Body of pancreas (tissue), 4 donors: ENCODE measurements at regions not wholly inside any gene's neighbourhood (a gene's known extent, or its start where the extent isn't known, plus 50 kb on each side); places are given as distances from the start of the nearest gene placed in this dataset.

Source experiments
- ATAC-seq: fragments of 150-250 bp; one replicate; pipeline ENCODE4 v1.9.1; 2016
- DNase-seq, 4 donors: peaks; one replicate each; pipeline ENCODE4 v3.0.0-alpha.2; 2019
- H3K27ac ChIP-seq, 4 donors: fragments of 200-600 bp; sonication (generic); 1 replicate in 3 of 4; 2 replicates in 1 of 4; pipeline versions ENCODE4 v1.5.1 to v1.6.1; 2016 to 2019; ENCODE audit warnings: mild to moderate bottlenecking in 1 of 4, mixed read lengths in 1 of 4, moderate library complexity in 1 of 4
- H3K27me3 ChIP-seq, 2 donors: fragments of 200-600 bp; sonication (generic); one replicate each; pipeline ENCODE4 v1.6.0; 2016; ENCODE audit warnings: mild to moderate bottlenecking in 1 of 2
- H3K36me3 ChIP-seq, 2 donors: fragments of 200-600 bp; sonication (generic); replicated peaks in 1 of 2; 2 replicates each; pipeline ENCODE4 v1.5.1; 2016; ENCODE audit warnings: low read depth in 2 of 2; ENCODE audit not compliant: insufficient read depth in 1 of 2
- H3K4me1 ChIP-seq: fragments of 200-600 bp; sonication (generic); one replicate; pipeline ENCODE4 v1.6.0; 2016
- H3K4me3 ChIP-seq, 2 donors: fragments of 200-600 bp; sonication (generic); 1 replicate in 1 of 2; 2 replicates in 1 of 2; pipeline ENCODE4 v1.5.1; 2016 to 2019
- H3K9me3 ChIP-seq, 3 donors: fragments of 200-600 bp; sonication (generic); 1 replicate in 2 of 3; 2 replicates in 1 of 3; pipeline ENCODE4 v1.5.1; 2016
- POLR2A ChIP-seq, 3 donors: fragments of 450-650 bp; IDR thresholded peaks; one replicate each; pipeline ENCODE4 v1.6.1; 2016; ENCODE audit warnings: antibody characterized with exemption in 3 of 3, mild to moderate bottlenecking in 2 of 3
- WGBS, 2 donors: methylation state at CpG; one replicate each; pipeline ENCODE4 v1.1.5; 2017; 5-methylcytosine and 5-hydroxymethylcytosine counted together
- intact Hi-C: fragments of 100-400 bp; cut with DNase I; formaldehyde crosslinking; loops from one replicate; pipeline ENCODE4 v1.15.1; 2023
- TF ChIP-seq, protein P1 (sequence below), 7 experiments: fragments of 450-650 bp in 4 of 7; fragments of 200-600 bp in 3 of 7; sonication (generic) in 3 of 7; IDR thresholded peaks; one replicate each; pipeline ENCODE4 v1.5.1; 2016 to 2019; ENCODE audit warnings: antibody characterized with exemption in 7 of 7

DNA sequence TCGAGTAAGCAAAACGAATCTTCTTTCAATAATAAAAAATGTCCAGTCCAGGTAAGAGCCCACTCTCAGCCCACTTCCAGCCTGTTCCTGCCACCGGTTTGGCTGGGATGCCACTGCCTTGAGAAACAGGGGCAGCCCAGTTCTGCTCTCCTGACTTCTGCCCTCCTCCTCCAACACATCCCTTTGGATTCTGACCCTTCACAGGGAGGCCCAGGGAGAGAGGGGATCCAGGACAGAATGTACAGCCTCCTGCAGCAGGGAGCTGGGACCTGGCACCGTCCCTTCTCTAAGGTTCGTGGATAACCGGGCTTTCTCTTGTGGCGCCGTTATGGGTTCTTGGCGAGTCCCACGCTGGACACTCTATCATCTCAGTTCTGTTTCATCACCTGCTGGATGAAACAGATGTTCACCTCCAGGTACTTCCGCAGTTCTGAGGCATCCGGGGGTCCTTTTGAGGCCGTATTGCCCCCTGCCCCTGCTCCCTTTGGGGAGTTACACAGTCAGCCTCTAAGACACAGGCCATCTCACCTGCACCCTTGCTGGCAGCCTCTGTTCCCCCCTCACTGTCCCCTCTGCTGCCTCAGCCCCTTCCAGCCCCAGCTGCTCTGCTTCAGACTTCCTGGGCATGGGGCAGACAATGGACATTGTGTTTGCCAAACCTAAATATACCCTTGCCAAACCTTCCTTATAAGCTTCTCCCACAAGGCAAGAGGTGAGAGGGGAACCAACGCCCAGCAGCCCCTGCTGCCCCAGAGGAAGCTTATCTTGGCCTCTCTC, 203.8 kb upstream of the ZMIZ1 start:
- H3K27ac ChIP-seq, result no peak overlapping the region
- TF ChIP-seq POLR2A (IDR thresholded peaks at IDR 0.05), result no peak
- TF ChIP-seq, protein P1, sequence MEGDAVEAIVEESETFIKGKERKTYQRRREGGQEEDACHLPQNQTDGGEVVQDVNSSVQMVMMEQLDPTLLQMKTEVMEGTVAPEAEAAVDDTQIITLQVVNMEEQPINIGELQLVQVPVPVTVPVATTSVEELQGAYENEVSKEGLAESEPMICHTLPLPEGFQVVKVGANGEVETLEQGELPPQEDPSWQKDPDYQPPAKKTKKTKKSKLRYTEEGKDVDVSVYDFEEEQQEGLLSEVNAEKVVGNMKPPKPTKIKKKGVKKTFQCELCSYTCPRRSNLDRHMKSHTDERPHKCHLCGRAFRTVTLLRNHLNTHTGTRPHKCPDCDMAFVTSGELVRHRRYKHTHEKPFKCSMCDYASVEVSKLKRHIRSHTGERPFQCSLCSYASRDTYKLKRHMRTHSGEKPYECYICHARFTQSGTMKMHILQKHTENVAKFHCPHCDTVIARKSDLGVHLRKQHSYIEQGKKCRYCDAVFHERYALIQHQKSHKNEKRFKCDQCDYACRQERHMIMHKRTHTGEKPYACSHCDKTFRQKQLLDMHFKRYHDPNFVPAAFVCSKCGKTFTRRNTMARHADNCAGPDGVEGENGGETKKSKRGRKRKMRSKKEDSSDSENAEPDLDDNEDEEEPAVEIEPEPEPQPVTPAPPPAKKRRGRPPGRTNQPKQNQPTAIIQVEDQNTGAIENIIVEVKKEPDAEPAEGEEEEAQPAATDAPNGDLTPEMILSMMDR (IDR thresholded peaks at IDR 0.05), result no peak
- H3K4me3 ChIP-seq, result no peak overlapping the region
- H3K9me3 ChIP-seq, result no peaks in the 10 kb centered on the region
- ATAC-seq, result no peak
- no peaks in the 10 kb centered on the region for H3K36me3 ChIP-seq
- no peaks in the 10 kb centered on the region for H3K27me3 ChIP-seq
- intact Hi-C loops, result no loop called here
- 89% methylated on average over 14 of the region's 14 CpGs for WGBS, 2 donors
- H3K4me1 ChIP-seq, result no peaks in the 10 kb centered on the region
- no peak for DNase-seq

DNA sequence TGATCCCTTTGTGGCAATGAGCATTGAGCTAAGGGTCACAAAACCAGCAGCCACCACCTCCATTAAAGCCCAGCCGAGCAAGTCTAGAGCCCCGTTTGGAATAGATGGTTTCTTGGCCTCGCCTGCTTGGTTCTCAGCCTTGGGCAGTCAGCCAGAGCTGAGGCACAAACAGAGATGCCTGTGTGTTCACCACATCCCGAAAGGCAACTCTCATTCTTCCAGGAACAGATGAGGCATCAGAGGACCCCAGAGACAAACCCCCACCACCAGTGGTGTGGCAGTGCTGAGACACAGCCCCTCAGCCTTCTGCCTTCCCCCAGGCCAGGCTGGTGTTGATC, 203.3 kb upstream of the ZMIZ1 start:
- H3K4me1 ChIP-seq, result no peaks in the 10 kb centered on the region
- H3K4me3 ChIP-seq, result no peak overlapping the region
- 37% methylated on average over 4 of the region's 4 CpGs; no CpG with 5 or more reads in 1 of the 2 donors for WGBS, 2 donors
- no peaks in the 10 kb centered on the region for H3K36me3 ChIP-seq
- DNase-seq (peak in 3 of 4 donors; percentile 24 to 49 (median 49)), ATAC-seq (no peak)
- H3K27ac ChIP-seq, result no peak overlapping the region
- intact Hi-C loops, result no loop called here
- TF ChIP-seq POLR2A (IDR thresholded peaks at IDR 0.05), result no peak
- TF ChIP-seq, protein P1 (IDR thresholded peaks at IDR 0.05), result no peak
- H3K9me3 ChIP-seq, result no peaks in the 10 kb centered on the region
- H3K27me3 ChIP-seq, result no peaks in the 10 kb centered on the region

DNA sequence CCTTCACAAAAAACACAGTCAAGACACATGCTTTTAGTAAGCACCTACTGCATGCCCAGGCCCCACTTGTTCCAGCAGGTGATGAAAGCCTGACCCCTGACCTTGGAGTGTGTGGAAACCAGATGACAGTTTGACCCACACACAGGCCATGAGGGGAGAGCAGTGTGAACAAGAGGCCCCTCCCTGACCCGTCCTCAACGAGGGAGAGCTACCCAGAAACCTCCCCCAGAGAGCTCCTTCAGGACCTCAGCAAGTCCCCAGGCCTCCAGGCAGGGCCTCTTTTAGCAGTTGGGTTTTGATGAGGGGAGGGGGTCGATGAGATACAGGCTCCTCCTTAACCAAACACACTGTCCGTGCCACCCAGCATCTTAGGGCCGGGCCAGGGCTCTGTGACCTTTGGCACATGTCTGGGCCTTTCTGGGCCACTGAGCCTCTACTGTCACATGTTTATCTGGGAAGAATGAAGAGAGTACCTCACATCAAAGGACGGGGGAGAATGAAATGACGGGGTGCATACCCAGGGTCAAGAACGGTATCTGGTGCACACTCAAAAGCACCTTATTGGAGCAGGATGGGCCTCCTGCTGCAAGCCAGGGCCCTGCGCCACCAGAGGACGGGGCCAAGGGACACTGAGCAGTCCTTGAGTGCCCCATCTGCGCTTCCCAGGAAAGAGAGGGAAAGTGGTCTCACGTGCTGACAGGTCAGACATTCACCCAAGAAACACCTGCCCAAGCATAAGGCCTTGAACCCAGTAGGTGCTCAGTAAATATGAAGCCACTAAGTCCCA, 202.6 kb upstream of the ZMIZ1 start:
- no peaks in the 10 kb centered on the region for H3K27me3 ChIP-seq
- 85 to 89% methylated on average over 10 to 12 of the region's 12 CpGs for WGBS, 2 donors
- H3K27ac ChIP-seq, result no peak overlapping the region
- intact Hi-C loops, result no loop called here
- DNase-seq (no peak), ATAC-seq (no peak)
- no peaks in the 10 kb centered on the region for H3K9me3 ChIP-seq
- H3K4me1 ChIP-seq, result no peaks in the 10 kb centered on the region
- no peak overlapping the region for H3K4me3 ChIP-seq
- no peak for TF ChIP-seq POLR2A (IDR thresholded peaks at IDR 0.05)
- no peaks in the 10 kb centered on the region for H3K36me3 ChIP-seq

DNA sequence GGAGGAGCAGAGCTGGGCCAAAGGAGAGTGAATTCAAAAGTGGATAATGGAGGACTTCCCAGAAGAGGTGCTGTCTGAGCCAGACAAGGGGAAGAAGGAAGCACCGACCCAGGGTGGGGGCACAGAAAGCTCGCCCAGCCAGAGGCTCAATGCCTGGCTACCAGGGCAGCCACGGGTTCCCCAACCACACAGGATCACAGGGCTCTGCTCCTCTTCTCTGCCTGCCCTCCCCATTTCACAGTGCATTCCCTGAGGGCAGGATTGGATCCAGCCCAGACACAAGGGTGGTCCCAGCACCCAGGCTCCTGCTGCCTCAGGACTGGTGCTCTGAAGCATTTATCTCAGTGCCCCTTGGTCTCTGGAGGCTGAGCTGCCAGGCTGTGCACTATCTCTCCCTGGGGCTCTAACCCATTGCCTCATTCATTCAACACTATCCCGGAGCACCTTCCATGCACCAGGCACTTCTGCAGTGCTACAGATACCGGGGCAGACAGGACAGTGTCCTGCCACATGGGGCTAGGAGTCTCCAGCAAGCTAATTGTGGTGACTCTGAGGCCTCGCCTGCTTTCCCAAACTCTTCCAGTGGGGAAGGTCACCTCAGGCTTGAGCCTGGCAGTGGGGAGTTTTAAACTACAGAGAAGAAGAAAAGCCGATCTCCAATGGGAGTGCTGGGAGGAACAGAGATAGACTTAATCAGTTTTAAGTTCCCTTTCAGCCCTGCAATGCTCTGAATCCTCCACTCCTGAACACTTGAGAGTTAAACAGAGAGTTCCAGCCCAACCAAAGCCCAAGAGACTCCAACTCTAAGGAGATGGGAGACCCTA, 201.8 kb upstream of the ZMIZ1 start:
- H3K27me3 ChIP-seq, result no peaks in the 10 kb centered on the region
- H3K9me3 ChIP-seq, result no peaks in the 10 kb centered on the region
- intact Hi-C loops, result no loop called here
- DNase-seq, result no peak
- H3K36me3 ChIP-seq, result no peaks in the 10 kb centered on the region
- 84% methylated on average over 5 to 7 of the region's 7 CpGs for WGBS, 2 donors
- no peak overlapping the region for H3K27ac ChIP-seq
- no peak for TF ChIP-seq POLR2A (IDR thresholded peaks at IDR 0.05)
- TF ChIP-seq, protein P1 (IDR thresholded peaks at IDR 0.05), result no peak
- ATAC-seq, result no peak
- H3K4me3 ChIP-seq, result no peak overlapping the region
- H3K4me1 ChIP-seq, result no peaks in the 10 kb centered on the region

DNA sequence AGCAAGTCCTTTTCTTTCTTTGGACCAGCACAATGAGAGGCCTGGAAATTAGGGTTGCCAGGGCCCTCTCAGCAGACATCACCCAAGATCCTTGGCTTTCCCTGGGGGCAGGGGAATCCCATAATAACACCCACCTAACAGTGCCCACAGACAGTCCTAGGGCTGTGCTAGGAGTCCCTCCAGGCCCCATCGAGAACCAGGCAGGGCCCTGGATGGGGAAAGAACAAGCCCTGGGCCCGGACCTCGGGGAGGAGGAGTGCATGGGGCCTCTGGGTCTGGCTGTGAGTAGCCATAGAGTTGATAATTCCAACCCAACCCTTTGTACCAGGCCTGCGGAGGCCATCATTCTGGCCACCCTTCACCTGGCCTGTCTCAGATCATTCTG, 201.2 kb upstream of the ZMIZ1 start:
- Histone ChIP-seq H3K27me3 (no peaks in the 10 kb centered on the region), H3K36me3 (no peaks in the 10 kb centered on the region), H3K27ac (no peak overlapping the region), H3K4me3 (no peak overlapping the region), H3K9me3 (no peaks in the 10 kb centered on the region), H3K4me1 (no peaks in the 10 kb centered on the region)
- intact Hi-C loops, result no loop called here
- no peak for DNase-seq
- no peak for ATAC-seq
- WGBS, 2 donors, result 78 to 98% methylated on average over 2 to 4 of the region's 4 CpGs
- no peak for TF ChIP-seq POLR2A (IDR thresholded peaks at IDR 0.05)
- TF ChIP-seq, protein P1 (IDR thresholded peaks at IDR 0.05), result no peak
